GM18517 (cell line): ENCODE measurements at regions not wholly inside any gene's neighbourhood (a gene's known extent, or its start where the extent isn't known, plus 50 kb on each side); places are given as distances from the start of the nearest gene placed in this dataset.
"Not testable (repeated sequence)": the region's sequence is repeated elsewhere in the genome, so short reads cannot be mapped to it uniquely, and the experiment has no call there.

Experiments
- ATAC-seq: cut with Tn5 transposase; IDR thresholded peaks from one replicate; pipeline ENCODE4 v1.9.1; 2021; ENCODE audit warnings: mild to moderate bottlenecking, moderate library complexity; ENCODE audit not compliant: unreplicated experiment

DNA sequence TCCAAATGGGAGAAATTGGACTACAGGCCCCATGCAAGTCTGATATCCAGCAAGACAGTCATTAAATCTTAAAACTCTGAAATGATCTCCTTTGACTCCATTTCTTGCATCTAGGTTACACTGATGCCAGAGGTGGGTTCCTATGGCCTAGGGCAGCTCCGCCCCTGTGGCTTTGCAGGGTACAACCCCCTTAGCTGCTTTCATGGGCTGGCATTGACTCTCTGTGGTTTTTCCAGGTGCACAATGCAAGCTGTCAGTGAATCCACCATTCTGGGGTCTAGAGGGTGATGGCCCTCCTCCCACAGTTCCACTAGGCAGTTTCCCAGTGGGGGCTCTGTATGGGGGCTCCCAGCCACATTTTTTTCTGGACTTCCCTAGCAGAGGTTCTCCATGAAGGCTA lies 228.5 kb upstream of the ADAMTS3 start:
- no peak for ATAC-seq

DNA sequence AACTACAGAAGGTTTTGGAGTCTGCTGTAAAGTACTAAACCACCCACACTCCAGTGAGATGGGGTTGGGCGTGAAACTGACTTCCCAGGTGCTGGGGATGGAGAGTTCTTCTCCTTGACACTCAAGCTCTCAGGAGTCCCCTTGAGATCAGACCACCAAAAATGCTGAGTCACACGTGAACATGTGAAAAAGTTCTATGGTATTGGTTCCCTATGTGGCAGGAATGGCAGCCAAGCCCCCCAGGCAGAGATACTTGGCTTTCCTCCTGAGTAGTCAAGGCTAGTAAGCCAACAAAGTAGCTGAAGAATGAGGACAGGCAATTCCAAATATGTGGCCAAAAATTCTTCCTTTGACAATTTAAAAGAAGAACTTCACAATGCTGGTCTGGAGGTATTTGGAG lies 222.0 kb upstream of the ADAMTS3 start:
- ATAC-seq = no peak

DNA sequence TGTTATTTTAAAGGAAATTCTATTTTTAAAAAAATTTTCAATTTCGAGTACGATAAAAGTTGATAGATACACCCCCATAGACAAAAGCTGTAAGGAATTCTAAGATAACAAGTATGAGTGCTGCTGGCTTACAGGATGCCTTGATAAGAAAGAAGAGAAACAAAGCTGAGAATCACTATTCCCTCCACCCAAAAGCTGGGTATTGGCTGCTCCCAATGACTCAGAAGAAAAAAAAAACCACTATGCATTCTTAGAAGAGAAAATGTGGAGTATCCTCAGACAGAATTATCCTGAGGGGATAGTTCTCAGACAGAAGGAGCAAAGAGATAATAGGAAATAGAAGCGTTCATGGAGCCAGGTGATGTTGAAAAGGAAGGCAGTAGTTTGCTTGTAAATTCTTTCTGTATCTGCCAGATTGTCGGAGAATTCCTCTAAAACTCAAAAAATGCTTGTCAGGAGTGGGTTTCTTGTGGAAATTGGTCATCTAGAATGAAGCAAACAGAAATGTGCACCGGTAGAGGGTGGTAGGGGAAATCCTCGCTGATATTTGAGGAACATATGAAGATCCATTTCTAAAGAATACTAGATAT lies 217.5 kb upstream of the ADAMTS3 start:
- no peak for ATAC-seq

DNA sequence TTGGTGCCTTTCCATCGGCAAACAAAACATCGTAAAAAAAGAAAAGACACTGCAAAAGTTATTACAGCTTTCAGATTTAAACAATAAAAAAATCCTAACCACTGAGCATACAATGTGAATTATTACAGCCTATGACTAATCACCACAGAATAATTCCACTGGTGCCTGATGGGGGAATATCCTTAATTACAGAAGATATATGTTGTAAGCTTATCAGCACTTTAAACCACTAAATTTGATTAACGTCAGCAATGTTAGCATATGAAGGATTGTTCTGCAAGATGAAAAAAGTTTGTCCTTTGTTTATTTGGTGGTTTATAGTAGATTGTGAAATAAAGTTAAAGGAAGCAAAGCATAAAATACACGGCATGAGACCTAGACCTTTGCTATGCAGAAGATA lies 210.2 kb upstream of the ADAMTS3 start:
- ATAC-seq = no peak

DNA sequence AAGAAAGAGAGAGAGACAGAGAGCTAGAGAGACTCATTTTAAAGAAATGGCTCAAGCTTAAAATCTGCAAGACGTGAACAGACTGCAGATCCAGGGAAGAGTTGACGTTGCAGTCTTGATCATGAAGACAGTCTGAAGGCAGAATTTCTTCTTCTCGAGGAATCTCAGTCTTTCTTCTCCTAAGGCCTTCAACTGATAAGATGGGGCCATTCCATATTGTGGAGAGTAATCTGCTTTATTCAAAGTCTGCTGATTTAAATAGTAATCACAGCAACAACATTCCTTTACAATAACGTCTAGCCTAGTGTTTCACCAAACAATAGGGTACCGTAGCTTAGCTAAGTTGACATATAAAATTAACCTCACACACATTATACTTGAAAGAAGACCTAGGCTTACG lies 208.4 kb upstream of the ADAMTS3 start:
- no peak for ATAC-seq

DNA sequence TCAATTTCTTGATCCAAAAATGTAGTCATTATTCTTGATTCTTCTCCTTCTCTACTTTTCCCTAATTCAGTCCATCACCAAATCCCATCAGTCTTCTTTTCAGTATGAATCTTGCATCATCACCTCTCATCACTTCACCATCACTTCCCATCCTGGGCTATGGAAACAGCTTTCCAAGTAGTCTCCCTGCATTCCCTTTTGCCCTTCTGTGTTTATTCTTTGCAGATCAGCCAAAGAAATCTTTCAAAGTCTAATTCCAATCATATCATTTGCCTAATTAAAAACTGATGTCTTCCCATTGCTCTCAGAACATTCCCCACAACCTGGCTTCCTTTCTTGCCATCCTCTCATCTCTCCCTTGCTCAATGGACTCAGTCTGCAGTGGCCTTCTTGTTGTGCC lies 201.7 kb upstream of the ADAMTS3 start:
- no peak for ATAC-seq

DNA sequence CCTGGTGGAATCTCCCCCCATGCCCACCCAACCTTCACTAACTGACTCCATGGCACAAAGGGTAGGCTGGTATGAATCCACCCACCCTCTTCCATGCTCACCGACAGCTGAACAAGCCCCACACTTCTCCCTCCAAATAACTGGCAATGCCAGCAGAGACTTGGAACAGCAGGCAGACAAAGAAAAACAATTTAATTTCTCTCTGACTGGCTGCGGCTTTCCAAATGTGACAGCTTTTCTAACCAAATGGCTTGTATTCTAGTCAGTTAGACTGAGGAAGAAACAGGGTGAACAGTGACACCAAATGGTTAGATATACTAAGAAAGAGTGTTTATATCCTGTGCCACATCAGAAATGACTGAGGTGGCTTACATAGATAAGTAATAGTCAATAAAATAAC lies 199.3 kb upstream of the ADAMTS3 start:
- ATAC-seq = no peak

DNA sequence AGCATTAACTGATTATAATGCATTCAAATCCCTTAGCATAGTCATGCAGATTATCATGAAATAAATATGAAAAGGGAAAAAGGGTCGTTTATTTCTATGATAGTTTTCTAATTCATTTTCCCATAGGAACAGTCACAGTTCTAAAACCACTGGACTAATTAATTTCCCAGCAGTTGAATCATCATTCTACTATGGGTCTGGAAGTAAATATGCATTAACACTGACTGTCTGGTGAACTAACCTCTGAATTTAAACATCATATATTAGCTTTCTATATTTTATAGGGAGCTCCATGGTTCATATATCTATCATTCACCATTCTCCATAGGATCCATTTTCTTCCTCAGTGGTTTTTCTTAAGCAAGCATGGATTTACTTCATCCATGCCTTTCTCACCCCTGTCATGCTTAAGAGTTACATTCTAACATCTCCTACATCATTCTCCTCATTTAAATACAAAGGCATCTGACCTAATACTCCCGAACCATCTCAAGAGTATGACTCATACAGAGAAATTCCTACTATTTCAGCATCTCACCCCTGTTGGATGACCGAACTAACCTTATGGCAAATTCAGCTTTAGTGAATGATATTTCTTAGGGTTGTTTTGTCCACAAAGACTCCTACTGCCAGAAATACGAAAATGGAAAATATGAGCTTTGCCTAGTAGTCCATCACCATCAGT lies 198.7 kb upstream of the ADAMTS3 start:
- ATAC-seq = no peak

DNA sequence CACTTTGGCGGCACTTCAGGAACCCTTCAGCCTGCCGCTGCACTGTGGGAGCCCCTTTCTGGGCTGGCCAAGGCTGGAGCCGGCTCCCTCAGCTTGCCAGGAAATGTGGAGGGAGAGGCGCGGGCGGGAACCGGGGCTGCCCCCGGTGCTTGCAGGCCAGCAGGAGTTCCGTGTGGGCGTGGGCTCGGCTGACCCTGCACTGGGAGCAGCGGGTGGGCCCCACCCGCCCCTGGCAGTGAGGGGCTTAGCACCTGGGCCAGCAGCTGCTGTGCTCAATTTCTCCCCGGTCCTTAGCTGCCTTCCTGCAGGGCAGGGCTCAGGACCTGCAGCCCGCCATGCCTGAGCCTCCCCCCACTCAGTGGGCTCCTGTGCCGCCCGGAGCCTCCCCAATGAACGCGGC lies 196.8 kb upstream of the ADAMTS3 start:
- ATAC-seq = not testable (repeated sequence)

DNA sequence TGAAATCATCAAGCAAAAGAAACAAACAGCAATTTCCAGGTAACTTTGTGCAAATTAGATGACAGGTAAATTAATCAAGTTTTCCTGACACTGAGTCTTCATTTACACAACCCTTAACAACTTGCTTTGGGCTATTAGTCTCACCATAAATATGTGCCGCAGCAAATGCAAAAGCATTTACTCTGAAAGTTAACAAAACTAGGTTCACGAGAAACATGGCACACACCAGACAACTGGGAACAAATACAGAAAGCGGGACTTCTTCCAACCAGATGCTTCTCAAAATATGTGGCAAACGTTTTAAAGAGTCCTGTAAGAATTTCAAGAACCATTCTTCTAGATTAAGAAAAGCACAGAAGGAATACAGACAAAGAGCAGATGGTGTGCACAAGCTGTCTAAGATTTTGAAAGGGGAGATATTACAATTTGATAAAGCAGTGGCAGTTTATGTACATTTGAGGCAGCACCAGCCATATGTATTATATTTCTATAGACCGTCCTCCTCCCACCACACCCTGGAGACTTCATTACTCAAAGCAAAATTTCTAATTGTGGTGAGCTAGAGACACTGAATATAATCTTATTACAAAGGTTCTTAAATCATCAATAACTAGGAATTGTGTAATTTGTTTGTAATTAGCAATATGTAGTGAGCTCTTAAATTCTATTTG lies 192.5 kb upstream of the ADAMTS3 start:
- ATAC-seq = no peak

DNA sequence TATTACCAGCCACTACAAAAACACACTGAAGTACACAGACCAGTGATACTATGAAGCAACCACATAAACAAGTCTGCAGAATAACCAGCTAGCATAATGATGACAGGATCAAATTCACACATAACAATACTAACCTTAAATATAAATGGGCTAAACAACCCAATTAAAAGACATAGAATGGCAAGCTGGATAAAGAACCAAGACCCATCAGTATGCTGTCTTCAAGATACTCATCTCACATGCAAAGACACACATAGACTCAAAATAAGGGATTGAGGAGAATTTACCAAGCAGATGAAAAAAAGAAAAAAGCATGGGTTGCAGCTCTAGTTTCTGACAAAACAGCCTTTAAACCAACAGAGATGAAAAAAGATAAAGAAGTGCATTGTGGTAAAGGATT lies 184.4 kb upstream of the ADAMTS3 start:
- ATAC-seq = not testable (repeated sequence)

DNA sequence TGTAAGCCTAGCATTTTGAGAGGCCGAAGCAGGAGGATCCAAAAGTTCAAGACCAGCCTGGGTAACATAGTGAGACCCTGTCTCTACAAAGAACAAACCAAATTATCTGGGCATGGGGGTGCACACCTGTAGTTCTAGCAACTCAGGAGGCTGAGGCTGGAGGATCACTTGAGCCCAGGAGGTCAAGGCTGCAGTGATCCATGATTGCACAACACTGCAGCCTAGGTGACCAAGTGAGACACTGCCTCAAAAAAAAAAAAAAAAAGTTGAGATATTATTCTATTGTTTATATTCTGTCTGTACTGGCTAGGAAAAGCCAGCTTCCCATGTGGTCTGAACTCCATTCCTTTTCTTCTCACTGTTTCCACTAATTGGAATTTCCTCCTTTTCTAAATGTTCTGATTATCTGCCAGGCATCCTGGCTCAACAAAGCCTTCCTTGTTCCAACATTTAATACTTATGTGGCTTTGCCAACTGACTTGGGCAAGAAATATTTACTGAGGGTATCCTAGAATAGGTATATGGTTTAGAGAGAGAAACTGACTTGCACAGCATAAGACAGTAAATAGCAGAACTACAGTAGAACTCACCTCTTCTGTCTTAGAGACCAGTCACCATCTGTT lies 175.2 kb upstream of the ADAMTS3 start:
- ATAC-seq = no peak

DNA sequence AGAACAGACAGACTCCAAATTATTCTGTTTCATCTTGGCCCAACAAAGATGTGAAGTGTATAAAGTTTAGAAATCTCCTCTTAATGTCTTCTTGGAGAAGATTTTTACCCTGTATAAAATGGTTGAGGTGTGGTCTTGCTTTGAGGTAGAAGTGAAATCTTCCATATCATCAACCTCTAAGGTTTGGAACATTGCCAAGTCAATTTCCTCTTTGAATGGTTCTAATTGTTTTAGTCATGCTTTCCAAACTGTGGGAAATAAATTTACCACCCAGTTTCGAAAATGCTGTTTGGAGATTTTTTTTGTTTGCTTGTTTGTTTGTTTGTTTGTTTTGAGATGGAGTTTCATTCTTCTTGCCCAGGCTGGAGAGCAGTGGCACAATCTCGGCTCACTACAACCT lies 174.1 kb upstream of the ADAMTS3 start:
- ATAC-seq = no peak

DNA sequence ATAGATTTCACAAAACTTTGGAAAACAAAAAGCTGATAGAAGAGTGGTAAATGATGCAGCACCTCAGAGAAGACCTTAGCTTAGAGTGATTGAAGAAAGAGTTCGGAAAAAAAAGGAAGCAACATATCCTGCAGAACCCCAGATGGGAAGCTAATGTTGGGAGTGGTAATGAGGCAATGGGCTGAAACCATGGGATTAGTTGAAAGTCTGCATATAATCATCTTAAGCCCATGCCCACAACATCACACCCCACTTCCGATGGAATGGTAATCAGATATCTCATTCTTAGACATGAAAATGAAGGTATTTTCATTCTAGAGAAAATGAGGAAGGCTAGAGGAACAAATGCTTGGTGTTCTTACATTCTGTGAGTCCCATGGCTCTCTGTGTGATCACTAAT lies 146.3 kb upstream of the ADAMTS3 start:
- ATAC-seq = no peak

DNA sequence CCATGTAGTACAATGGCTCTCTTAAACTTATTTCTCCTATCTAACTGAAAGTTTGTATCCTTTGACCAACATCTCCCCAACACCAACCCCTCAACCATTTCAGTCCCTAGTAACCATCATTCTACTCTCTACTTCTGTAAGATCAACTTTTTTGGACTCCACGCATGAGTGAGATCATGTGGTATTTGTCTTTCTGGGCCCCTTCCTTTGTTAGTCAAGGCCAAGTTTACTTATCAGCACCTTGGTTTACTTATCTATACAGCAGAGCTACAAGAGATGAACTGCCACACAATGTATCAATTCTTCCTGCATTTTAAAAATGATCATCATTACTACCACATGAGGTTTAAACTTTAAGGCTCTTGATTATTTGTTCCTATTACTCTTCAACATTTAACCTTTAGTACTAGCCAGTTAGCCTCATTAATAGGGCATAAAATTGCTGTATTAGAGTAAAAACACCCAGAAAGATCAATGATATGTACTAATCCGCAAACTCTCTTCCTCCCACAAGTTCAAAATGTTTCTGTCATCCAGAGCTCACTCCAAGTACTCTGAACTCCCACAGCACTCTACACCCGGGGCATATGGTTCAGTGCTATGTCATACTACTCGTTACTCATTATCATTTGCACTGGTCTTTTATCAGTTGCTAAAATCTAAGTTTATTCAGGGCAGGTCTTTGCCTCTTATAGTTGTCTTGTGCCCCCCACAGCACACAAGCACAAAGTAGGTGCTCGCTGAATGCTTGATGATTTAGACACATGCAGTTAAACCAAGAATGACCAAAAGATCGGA lies 145.7 kb upstream of the ADAMTS3 start:
- ATAC-seq = no peak

DNA sequence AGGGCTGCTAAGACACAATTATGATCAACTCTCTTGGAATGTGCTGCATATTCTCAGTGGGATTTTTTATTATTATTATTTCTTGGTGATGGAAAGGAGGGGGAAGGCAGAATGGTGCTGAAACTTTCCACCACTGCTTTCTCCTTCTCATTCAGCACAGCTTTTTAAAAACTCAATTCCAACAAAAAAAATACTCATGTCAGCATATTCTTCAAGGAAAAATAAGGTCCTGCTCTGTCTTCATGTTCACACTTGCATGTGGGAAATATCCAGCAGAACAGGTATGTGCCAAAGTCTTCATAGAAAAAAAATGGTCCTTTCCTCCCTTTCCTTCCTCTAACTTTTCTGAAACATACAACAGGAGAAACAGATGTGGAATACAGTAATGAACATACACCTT lies 144.0 kb upstream of the ADAMTS3 start:
- ATAC-seq = no peak

DNA sequence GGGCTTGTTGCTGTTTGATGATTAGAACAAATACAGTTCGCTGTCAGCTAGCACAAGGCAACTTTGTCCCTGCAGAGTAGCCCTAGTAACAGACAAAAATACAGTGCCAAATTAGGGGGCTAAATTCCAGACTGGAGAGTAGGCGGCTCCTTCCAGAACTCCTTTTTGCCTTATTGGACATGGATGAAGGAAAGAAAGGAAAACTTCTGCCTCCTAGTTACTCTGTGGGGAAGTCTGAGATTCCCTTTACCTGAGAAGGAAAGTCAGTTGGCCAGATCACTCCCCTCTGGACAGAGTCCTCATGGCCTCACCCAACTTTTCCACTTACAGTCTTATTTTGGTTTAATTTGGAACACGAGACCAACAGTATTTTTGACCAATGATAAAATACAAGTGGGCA lies 140.5 kb upstream of the ADAMTS3 start:
- ATAC-seq = no peak

DNA sequence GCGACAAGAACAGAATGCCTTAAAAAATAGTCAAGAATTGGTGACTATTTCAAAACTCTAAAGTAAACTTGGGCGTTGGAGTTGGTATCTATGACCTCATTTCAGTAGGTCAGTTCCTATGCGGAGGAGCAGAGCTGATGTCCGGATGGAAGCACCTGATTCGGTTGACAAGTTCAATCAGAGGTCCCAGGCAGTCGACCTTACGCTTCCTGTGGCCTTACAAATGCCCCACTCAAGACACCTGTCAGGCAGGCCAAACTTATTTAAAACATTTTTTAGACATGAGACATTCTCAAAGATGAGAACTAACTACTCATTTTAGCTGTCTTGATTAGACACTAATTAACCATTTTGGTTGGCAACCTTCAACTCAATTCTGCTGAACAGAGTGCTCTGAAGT lies 137.7 kb upstream of the ADAMTS3 start:
- ATAC-seq = no peak

DNA sequence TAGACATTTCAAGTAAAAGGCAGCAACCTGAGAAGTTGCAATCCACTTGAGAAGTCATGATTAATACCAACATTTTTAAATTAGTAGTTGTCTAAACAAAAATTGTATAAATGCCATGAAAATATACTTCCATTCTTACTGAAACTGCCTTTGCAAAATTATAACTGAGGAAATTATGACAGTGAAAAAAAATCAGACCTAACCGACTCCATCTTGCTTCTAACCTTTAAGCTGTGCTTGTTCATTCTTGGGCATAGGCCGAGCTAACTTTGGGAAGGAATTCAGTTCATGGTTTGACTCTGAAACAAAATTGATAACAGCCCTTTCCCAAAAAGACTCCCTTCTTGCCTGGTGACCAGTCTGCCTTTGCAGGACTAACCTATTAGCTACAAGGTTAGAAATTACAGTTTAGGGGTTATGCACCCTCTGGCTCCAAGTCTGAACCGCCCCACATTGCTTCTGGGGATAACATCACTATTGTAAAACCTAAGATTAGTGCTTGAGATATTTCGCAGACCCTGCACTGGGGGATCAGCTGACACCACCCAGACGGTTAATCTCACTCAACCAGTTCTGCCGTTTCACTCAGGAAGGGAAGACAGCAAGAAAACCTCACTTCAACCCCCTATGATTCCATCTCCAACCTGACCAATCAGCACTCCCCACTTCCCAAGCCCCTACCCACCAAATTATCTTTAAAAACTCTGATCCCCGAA lies 136.1 kb upstream of the ADAMTS3 start:
- not testable (repeated sequence) for ATAC-seq

DNA sequence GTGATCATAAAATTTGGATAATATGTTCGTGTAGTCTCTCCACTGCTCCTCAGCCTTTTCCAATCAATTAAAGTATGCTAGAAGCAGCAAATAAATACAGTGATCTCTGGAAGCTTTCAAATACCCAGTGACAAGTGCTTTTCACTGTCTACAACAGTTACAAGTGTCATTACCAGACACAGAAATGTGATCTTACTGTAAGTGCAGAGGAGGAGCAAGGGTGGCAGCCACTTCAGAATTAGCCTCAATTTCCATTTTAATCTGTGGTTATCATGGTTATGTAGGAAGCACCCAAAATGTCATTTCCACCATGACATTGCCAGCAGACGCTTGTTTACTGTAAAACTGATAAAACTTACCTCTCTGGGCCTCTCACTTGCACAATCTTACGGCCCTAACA lies 133.9 kb upstream of the ADAMTS3 start:
- ATAC-seq = no peak
